Activated CD4-positive, alpha-beta T cell treated with anti-CD3 and anti-CD28 coated beads for 1 hour (primary cell): ENCODE measurements at regions not wholly inside any gene's neighbourhood (a gene's known extent, or its start where the extent isn't known, plus 50 kb on each side); places are given as distances from the start of the nearest gene placed in this dataset.

Experiments used
- DNase-seq: peaks from one replicate; pipeline ENCODE4 v3.0.0-alpha.2; 2020

DNA sequence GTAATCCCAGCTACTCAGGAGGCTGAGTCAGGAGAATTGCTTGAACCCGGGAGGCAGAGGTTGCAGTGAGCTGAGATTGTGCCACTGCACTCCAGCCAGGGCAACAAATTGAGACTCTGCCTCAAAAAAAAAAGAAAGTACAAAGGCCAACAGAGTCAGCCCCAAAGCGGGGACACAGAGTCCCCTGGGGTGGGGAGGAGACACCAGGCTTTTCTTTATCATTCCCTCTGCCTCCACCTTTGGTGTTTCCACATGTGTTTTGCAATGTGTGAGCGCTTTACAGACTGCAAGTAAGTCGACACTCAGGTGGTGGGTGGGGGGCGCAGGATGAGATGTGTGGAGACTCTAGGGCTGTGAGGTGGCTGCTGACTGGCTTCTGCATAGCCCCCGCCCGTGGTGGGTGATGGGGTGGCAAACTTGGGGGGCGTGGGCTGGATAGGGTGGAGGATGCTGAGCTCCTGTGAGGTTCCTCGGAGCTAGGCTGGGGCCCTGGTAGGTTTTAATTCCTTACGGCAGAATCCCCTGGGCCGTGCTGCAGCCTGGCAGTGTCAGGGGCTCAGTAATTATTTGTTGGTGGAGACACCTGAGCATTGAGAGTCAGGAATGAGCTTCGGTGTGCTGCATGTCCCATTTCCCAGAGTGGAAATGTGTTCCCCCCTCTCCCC, 177.2 kb downstream of the CTTN start:
- DNase-seq, result no peak

DNA sequence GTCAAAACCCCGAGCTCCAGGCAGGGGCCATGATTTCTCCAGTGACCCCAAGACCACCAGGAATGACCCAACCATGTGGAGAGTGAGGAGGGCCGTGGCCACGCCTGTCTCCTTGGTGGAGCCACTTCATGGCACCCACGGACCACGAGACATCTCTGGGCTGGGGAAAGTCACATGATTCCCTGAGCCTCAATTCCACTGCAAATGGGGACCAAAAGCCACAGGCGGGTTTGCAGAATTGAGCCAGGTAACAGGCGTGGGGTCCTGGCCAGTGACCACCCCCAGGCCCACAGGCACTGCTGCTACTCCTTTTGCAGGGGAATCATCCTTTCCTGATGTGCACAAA, 178.9 kb downstream of the CTTN start:
- no peak for DNase-seq

GRCh38 chr11:70577948-70578347, 179.6 kb downstream of the CTTN start:
- no peak for DNase-seq

DNA sequence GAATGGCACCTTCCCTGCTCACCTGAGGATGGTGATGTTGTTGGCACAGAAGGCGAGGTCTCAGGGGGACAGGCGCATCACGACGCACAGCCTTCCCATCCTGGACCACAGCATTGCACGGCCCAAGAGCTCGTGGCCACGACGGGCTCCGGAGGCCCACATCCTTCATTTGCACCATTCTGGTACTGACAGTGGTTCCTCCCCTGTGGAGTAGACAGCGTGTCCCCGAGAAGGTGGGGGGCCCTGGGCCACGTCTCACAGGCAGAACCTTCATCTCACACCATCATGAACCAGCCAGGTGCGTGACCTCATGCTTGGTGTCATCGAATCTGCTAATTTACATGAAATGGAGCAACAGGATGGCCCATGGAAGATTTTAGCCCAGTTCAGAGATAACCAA, 180.0 kb downstream of the CTTN start:
- DNase-seq, result no peak

DNA sequence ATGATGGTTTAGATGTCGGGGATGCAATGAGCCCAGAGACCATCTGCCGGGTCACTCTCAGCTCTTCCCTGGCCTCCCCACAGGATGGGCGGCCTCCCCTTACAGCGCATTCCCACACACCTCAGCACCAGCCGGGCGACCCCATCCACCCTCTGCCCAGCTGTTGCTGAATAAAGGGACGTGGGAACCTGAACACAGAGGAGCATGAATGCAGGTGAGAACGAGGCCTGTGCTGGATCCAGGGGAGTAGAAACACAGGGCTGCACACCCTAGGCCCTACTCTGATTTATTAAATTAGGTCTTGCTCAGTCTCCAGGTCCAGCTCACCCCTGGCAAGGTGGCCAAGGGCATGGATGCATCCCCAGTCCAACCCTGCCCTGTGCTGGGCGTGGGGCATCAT, 180.5 kb downstream of the CTTN start:
- DNase-seq, result no peak

DNA sequence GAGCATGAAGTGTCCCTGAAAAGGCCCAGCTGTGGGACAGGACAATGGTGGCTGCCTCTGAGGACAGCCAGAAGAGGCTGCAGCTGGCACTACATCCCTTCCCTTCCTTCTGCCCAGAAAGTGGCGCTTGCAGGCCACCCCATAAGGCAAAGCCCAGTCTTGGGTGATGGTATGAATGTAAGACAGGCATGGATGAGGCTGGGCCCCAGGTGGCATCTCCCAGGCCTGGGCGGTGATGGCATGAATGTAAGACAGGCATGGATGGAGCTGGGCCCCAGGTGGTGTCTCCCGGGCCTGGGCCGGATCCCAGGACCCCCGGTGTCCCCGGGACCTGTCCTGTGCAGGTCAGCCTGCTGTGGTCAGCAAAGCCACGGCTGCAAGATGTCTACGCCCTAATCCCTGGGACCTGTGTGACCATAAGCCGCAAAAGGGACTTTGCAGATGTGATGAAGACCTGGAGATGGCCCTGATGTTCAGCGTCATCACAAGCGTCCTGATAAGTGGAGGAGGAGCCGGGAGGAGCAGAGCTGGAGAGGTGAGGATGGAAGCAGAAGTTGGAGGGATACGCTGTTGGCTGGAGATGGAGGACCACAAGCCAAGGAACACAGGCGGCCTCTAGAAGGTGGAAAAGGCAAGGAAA, 181.1 kb downstream of the CTTN start:
- no peak for DNase-seq

DNA sequence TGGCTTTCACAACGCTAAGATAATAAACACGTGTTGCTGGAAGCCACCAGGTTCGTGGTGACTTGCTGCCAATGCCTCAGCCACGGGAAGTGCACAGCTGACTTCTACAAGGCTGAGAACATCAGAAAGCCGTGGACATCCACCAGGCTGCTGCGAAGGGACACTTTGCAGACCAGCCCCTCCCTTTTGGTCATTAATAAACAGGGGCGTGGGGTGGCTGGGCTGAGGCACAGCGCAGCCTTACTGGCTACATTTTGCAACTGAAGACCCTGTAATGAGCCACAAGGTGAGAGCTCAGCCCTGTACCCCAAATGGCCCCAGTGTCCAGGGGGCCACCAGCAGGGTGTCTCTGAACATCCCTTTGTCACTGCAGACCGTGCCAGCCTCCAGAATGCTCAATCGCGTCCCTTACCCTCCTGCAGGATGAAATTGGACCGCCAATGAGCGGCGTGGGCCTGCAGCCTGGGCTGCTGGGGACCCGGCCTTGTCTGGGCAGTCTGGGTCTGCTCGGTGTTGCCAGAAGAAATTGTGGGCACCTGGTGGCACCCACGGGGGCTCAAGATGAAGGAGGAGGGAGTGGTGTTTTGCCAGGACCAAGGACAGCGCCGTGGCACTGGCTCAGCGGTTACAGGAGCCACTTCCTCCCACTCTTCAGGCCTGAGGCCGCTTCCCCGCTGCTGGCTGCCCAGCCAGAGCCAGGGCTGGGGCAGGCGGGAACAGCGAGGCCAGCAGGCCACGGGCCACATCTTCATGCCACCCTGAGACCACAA, 181.9 kb downstream of the CTTN start:
- DNase-seq, result no peak

DNA sequence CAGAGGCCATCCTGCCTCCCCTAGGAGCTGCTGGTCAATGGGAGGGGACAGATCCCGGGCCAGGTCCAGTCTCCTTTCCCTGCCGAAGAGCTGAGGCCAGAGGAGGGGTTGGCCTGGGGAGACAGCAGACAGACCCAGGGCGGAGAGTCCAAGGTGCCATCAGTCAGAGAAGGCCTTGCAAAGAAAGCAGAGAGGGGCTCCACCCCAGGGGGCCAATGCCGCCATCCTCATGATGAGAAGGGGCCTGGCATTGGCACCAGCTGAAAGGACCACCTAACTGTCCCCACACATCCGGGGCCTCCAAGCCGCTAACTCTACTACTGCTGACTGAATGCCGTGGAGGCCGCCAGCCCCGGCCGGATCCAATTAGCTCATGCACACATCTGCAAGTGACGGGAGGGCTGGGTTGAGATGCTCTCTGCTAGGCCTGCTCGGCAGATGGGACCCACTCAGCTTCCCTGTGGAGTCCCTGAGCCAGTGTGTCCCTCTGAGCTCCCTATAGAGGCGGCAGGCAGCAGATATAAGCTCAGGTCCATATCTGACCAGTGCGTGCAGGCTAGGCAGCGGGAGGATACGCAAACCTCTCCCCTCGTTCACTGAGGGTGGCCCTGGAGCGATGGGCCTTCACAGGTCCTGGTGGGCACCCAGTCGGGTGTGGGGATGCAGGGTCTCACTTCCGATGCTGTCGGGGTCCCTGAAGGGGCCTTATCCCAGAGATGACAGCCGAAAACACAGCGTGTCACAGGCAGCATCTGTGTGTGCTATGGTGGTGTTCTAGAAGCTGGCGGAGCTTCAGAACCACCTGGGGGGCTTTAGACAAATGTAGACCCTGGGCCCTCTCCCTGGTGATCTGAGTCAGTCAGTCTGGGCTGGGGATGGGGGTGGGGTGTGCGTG, 183.9 kb downstream of the CTTN start:
- DNase-seq, result no peak

DNA sequence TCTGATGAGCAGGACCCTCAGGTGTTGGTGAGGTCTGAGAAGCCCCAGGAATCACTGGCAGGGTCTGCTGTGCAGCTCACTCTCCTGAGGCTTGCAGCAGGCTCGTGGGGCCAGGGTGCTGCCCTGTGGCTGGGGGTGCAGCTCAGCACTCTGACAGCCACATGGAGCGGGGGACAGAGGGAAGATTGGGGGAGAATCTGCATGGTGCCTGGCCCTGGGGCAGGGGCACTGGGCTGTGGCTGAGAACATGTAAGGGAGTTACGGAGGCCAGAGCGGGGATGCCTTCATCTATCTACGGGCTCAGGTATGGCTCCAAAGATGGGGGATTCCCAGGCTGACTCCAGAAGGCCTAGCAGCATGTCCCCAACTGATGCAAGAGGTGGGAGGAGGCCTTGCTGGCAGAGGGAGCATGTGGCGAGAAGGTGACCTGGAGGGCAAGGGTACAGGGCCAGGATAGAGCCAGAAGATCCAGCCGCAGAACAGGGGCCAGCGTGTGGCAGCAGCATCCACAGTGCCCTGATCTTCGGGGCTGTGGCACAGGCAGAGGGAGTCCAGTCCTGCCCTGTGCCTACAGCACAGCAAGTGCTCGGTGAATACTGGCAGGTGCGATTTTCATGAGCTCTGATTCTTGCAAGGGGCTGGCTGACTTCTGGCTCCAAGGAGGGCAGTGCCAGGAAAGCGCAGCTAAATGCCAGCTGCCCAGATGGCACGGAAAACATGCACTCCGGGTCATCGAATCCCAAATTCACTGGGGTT, 184.7 kb downstream of the CTTN start:
- DNase-seq, result no peak

- DNase-seq, result no peak
Observed at GRCh38 chr11:70583781-70584218, 185.5 kb downstream of the CTTN start.

DNA sequence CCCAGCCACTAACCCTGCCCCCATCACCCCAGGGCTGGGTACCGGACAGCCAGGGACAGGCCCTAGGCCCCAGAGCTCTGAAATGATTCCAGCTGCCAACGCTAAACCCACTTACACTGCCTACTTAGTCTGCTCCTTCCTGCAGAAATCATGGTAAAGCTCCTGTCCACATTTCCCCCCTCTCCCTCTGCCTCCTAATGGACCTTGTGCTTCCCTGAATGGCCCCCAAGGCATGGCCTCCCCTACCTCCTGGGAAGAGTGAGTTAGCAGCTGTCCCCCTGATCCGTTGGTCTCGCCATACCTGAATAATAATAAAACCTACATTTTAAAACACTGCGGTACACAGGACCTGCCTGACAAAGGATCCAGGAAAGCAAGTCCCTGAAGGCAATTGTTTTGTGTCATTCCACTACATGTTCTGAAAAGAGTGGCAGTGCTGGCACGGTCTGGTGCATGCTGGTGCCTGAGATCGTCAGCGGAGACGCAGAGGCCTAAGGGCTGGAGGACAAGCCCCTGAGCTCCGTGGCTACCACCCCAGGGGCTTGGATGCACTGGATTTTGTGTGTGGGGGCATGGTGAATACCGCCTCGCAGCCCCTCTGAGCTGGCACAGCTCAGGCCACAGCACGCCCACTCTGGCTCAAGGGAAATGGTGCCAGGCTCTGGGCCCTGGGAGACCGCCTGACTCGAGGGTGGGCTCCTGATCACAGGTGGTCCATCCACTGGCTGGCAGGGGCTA, 186.3 kb downstream of the CTTN start:
- DNase-seq, result no peak

DNA sequence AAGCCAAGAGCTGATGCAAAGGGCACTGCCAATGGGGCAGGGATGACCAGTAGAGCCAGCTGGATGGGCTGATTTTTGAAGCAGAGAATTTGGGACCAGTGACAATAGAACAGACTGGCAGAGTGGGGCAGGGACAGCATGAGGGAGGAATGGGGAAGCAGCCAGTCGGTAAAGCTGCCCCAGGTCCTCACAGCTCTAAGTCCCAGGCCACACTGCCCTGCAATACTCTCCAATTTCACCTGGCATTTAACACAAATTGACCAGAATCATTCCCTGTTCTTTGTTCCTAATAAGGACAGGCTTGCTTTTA, 186.9 kb downstream of the CTTN start:
- DNase-seq, result no peak

DNA sequence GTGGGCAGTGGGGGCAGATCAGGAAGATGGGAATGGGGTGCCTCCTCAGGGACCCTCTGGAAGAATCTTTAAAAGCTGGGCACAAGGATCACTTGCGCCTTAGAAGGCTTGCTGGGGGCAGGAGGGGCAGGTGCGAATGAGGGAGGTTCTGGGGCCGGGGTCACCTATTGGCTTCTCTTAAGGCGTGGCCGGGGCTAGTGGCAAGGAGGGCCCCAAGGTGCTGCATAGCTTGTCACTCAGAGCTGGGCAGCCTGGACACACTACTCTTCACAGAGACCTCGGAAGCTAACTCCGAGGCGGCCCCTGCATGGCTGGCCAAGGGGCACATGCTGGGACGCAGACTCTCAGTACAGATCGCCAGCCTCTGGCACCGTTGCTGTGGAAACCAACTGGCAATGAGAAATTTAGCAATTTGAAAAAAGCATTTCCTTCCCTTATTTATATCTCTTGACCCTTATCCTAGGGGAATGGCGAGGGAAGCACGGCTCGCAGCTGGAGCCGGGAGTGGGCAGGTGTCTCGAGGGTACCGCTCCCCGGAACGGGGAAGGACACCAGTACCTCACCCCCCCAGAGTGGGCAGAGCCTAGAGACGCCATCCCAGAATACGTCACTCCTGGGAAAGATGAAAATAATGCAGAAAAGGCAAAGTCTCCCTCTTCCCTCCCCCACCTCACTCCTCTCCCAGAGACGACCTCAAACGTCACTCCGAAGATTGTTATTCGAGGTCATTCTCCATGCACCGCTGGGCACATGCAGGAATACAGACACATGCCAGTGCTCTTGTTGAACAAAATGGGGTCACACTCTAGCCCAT, 188.1 kb downstream of the CTTN start:
- DNase-seq, result no peak

DNA sequence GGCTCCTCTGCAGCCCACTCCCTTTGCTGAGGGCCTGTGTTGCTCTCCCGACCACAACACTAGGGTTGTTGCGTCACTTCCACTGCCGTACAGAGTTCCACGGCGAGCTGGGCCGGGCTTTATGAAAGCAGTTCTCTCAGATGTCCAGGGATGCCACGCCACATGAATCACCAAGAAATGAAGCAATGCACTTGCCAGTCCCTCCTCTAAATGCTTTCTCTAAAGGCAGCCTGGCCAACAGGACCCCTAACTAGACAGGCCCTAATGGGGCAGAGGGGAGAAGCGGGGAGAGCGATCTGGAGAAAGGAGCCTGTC, 188.7 kb downstream of the CTTN start:
- no peak for DNase-seq

- no peak for DNase-seq
Observed at GRCh38 chr11:70590356-70590991, 192.1 kb downstream of the CTTN start.

- no peak for DNase-seq
Observed at GRCh38 chr11:70592641-70593165, 194.4 kb downstream of the CTTN start.

DNA sequence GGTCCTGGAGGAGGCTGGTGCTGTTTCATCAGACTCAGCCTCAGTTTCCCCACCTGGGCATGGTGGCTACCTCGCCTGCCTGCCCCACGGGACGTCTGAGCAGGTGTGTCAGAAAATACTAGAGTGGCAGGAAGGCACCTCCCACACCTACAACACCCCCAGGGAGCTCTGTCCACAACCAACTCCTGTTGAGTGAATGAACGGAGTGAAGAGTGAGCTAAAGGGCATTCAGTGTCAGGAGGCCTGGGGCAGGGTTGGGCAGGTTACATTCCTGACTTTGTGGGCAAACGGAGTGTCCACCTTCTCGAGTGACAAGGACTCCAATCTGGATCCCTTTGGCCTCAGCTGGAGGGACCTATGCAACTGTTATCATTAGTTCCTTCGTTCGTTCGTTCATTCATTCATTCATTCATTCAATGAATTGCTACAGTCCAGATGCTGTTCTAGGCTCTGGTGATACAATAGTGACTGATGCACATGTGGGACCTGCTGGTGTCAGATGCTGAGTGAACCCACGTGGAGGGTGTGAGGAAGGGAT, 195.2 kb downstream of the CTTN start:
- no peak for DNase-seq

DNA sequence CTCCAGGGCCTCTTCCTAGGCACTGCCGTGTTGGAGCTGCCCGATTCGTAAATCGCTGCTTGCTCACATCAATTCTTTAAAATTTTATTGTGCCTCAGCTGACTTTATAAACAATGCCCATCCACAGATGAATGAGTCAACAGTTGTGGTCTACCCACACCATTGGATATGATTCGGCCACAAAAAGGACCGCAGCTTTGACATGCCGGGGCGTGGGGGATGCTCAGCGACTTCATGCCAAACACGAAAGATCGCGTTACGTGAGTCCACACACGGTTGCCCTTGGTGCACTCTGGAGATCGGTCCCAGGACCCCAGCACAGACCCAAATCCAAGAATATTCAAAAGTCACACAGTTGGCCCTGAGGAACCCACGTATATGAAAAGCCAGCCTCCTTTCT, 195.7 kb downstream of the CTTN start:
- no peak for DNase-seq

GRCh38 chr11:70594606-70595005, 196.3 kb downstream of the CTTN start:
- no peak for DNase-seq

DNA sequence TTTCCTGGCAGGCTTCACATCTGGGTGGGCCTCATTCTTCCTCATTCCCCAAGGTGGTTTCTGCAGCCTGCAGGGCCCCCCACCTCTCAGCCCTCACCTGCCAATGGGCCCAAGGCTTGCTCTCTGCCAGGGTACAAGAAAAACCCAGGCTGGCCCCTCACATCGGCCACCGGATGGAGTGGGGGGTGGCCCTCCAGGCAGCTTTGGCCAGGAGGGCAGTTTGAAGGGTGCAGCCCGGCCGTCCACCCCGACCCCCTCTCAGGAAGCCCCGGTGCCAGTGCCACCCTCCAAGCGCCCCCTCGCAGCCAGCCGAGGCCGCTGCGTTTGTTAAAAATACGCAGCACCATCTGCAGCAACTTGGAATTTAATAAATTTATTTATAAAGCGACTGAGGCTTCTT, 196.7 kb downstream of the CTTN start:
- no peak for DNase-seq
